ENCODE measurements at regions not wholly inside any gene's neighbourhood (a gene's known extent, or its start where the extent isn't known, plus 50 kb on each side); places are given as distances from the start of the nearest gene placed in this dataset.

DNA sequence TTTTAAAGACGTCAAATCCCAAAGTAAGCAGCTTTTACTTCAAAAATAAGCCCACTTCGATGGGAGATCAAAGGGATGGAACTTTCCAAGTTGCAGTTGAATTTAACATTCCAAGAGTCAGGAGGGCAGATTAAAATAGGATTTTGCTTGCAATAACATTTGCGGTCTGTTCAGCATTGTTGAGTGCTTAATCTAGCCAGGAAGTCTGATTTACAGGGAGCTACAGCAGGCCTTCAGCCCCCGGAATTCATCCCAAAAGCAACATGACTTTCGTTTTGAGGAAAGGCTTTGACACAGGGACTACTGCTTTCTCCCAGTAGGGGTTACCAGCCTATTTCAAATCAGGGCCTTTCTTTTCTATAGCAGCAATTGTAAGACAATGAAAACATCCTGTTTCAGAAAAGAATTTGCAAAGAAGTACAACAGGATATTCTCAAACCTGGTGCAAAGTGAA, 279.6 kb upstream of the PITRM1 start:
- DNase-seq, result no peak

- DNase-seq, result no peak
Observed at GRCh38 chr10:3451516-3452172, 279.1 kb upstream of the PITRM1 start.

- DNase-seq, result no peak
Observed at GRCh38 chr10:3446221-3446620, 273.6 kb upstream of the PITRM1 start.

DNA sequence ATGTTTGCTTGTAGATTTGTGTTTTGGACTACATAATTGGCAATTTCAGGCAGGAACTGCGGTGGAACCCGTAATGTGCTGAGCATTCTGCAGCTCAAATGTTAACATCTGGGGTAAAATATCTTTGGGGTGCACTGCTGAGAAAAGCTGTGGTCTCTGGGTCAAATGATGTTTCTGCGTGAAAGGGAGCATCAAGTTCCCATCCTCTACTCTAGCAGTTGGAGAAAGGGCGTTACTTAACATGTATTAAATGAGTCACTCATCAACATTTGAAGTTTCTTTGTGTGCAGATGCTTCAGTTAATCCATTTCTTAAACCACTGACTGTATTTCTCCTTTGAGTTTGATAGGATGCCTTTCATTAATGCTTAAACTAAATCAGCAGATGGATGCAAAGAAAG, 273.1 kb upstream of the PITRM1 start:
- DNase-seq, result no peak

GRCh38 chr10:3442451-3442990, 269.9 kb upstream of the PITRM1 start:
- DNase-seq, result no peak

GRCh38 chr10:3439183-3439582, 266.6 kb upstream of the PITRM1 start:
- DNase-seq, result no peak

DNA sequence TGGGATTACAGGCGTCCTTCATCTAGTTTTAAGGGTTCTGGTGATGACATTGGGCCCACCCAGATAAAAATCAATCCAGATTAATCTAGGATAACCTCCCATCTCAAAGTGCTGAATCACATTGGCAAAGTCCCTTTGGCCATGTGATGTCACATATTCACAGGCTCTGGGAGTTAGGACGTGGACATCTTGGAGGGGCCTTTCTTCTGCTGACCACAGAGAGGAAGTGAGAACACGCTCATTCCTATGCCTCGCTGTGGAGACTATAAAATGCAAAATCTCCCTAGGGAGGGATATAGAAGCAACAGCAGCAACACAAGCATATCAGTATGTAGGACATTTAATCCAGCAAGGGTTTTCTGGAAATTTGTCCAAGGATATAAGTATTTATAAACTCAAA, 266.0 kb upstream of the PITRM1 start:
- DNase-seq, result no peak

- no peak for DNase-seq
Observed at GRCh38 chr10:3435671-3436070, 263.1 kb upstream of the PITRM1 start.

GRCh38 chr10:3433988-3434387, 261.4 kb upstream of the PITRM1 start:
- DNase-seq, result no peak

- no peak for DNase-seq
Observed at GRCh38 chr10:3433131-3433530, 260.5 kb upstream of the PITRM1 start.

DNA sequence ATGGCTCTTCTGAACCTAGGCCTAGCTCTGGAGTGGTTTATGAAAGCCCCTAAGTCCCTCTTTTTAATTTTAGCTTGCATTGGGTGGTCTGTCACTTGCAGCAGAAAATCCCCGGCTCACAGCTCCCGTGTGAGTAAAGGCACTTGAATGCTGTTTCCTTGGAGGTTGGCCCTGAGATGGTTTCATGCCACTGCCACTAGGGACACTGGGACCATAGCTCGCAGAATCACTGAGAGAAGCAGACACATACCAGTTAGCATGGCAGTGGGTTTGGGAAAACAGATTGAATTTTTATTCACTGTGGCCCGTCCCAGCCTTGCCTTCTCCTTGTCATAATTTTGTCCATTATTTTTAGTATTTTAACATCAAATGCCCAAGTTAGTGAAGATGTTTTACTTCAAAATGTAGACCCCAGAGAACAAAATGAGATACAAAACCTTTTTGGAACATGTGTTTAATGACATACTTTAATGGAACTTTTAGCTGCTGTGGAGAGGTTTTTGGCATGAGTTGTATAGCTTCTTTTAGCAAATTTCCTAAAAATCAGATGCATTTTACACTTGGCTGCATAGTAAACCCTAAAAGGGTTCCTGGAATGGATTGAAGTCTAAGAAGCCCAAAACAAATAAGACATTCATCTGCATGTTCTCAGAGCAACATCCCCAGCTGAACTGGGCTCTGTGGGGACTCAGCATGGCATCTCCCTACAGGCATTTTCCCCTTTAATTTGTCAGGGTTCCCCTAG, 259.7 kb upstream of the PITRM1 start:
- no peak for DNase-seq

DNA sequence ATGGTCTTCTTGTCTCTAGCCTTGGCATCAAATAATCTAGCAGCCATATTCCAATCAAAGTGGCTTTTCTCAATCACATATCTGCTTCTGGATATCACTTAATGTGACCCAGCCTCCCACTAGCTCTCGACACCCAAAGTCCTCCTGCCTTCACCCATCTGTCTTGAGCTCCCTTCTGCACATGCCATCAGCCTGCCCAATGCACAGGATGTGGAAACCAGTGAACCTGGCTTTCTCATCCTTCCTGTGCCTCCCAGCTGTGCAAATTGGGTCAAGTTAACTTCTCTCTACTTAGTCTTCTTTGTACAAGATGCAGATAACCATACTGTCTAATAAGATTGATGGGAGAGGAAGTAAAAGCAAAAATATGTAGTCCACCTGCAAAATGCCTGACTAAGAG, 257.9 kb upstream of the PITRM1 start:
- DNase-seq, result no peak

DNA sequence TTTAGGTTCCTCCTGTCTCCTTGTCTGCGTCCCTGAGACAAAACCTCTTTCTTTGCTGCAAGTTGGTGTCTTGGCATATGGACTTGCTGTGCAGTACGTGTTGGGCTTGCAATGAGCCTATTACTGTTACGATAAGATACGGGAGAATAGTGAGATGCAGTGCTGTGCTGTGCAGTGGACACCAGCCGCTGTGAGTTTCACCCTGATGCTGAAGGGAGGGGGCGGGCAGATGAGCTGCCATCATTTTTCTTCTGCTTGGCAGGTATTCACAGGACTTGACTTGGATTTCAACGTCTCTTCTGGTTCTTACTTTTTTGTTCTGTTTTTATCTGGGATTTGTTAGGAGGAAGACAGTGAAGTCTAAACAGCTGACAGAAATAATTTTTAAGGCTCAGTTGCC, 257.1 kb upstream of the PITRM1 start:
- DNase-seq, result no peak

- no peak for DNase-seq
Observed at GRCh38 chr10:3428826-3429225, 256.2 kb upstream of the PITRM1 start.

GRCh38 chr10:3427950-3428354, 255.4 kb upstream of the PITRM1 start:
- DNase-seq, result no peak

- no peak for DNase-seq
Observed at GRCh38 chr10:3427347-3427746, 254.8 kb upstream of the PITRM1 start.

DNA sequence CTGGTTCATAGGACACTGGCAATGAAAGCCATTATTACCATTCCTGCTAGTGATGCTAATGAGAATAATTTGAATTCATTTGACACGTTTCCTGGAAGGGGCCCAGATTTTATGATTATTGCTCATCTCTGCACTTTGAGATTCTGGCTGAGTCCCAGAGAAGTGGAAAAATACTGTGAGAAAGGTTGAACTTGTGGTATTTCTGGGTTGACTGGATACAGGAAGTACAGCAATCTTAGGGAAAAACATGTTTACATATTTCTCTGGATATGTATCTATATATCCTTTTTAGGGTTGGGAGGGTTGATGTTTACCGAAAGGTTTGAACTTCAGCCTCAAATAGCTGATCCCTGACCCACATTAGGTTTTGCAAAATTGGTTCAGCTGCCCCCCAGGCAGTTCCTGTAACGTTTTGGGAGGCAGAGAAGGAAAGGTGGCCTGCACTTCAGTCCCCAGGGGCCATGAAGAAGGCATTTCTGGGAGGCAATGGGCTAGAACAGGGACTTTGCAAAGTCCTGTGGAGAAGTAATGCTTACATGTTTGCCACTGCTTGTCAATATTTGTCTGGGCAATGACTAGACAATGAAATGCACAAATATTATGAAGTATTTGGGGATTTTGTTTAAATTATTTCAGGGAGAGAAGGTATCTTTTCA, 253.7 kb upstream of the PITRM1 start:
- no peak for DNase-seq

GRCh38 chr10:3425716-3426115, 253.1 kb upstream of the PITRM1 start:
- no peak for DNase-seq

- DNase-seq, result no peak
Observed at GRCh38 chr10:3425261-3425660, 252.7 kb upstream of the PITRM1 start.

DNA sequence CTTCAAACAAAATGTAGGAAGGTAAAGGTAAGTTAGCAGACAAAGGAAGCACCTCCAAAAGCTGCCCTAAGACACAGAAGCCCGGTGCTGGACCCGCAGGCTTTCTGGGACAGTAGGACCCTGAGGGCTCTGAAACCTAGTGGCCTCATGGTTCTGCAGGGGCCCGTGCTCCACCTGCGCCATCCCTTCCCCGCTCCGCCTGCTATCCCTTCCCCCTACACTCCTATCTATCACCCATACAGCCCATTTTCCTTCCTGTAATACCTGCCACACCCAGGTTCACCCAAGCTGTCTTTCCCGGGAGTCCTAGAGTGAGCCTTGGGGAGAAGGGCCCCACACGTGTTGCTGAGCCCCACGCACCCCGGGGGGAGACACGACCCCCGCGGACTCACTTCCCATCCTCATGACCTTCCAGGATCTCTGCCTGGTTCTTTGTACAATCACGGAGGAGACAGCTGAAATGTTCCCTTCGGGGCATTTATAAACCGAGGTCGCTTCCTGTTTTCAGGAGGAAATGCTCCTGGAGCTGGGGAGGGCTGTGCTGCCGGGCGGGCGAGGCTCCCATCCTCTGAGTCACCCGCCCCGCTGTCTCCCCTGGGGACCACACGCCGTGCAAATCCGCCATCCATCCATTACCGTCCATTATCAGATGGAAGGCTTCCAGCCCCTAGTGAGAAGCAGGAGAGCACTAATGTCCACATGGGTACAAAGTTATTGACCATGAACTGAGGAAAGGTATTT, 251.7 kb upstream of the PITRM1 start:
- no peak for DNase-seq

GRCh38 chr10:3423384-3423783, 250.8 kb upstream of the PITRM1 start:
- DNase-seq, result no peak

GRCh38 chr10:3422282-3422681, 249.7 kb upstream of the PITRM1 start:
- no peak for DNase-seq

Measured in activated CD4-positive, alpha-beta T cell treated with anti-CD3 and anti-CD28 coated beads, Interleukin-2, amount 50 U/mL, for 48 hours (primary cell).